HG03571 (cell line): ENCODE measurements at regions not wholly inside any gene's neighbourhood (a gene's known extent, or its start where the extent isn't known, plus 50 kb on each side); places are given as distances from the start of the nearest gene placed in this dataset.
"Not testable (repeated sequence)": the region's sequence is repeated elsewhere in the genome, so short reads cannot be mapped to it uniquely, and the experiment has no call there.

ENCODE experiments used
- ATAC-seq: cut with Tn5 transposase; IDR thresholded peaks from one replicate; pipeline ENCODE4 v1.9.1; 2021; ENCODE audit not compliant: unreplicated experiment

DNA sequence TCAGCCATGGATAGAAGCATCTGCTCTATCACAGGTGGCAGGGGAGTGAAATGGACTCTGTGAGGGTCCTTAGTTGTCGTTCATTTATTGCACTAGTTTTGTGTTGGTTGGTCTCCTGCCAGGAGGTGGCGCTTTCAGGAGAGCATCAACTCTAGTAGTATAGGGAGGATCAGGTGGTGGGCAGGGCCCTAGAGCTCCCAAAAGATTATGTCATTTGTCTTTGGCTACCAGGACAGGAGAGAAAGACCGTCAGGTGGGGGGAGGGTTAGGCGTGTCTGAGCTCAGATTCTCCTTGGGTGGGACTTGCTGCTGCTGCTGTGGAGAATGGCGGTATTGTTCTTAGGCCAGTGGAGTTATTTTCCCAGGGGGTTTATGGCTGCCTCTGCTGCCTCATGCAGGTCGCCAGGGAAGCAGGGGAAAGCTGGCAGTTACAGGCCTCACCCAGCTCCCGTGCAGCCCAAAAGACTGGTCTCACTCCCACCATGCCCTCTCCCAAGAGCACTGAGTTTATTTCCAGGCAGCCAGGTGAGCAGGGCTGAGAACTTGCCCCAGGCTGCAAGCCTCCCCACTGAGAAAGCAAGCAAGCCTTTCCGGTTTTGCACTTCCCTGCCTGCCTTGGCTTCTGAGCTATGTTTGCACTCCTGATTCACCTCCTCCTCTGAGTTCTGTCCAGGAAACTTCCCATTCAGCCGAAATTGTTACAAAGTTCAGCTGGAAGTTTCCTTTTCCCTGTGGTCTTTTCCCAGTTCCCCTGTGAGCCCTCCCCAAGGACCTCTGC lies 317.3 kb downstream of the TAF11L14 start:
- ATAC-seq: no peak

- ATAC-seq: no peak
These were observed 318.0 kb downstream of the TAF11L14 start for GRCh38 chr5:17952231-17952630.

DNA sequence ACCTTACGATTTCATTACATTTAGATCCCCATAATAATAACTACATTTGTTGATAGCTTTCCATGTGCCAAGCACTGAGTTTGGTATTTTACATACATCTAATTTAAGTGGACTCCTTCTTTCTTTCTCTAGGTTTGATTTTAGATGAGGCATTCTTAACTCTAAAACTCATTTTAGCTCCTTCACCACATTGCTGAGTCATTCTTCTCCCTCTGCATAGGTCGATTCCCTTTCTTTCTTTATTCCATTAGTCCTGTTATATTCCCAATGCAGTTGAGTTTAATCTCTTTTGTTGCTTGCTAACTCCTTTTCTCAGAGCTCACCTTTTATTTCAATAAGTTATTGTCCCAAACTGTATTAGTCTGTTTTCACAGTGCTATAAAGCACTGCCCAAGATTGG lies 329.8 kb downstream of the TAF11L14 start:
- ATAC-seq: no peak

DNA sequence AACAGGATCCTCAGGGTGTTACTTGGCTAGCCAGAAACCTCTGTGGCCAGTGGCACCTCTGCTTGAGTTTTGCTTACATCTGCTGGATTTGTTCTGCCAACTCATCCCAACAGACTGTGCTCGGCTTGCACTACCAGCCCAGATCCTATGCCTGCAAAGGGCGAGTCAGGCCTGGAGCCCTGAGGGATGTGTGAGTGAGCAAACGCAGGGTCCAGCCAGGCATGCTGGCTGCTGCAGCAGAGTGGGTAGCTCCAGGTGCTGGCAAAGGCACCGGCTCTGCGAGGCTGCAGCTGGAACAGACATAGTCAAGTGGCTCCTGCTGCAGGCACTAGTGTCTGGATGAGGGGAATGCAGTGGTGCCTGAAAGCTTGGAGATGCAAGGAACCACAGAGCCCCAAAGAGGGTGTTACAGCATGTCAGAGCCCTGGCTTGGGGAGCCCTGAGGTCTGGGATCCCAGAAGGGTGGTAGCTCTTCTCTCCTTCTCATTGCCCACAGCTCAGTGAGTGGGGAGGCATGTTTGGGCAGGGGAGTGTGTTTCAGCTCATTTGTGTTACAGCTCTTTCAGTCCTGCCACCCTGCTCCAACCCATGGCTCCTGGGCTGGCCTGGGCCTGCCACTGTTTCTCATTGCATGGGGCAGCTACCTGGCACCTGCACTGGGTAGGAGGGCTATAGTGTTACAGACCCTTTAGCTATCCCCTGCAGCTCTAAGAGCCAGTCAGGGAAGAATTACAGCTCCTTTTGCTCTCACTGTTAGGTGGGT lies 332.6 kb downstream of the TAF11L14 start:
- ATAC-seq: no peak

DNA sequence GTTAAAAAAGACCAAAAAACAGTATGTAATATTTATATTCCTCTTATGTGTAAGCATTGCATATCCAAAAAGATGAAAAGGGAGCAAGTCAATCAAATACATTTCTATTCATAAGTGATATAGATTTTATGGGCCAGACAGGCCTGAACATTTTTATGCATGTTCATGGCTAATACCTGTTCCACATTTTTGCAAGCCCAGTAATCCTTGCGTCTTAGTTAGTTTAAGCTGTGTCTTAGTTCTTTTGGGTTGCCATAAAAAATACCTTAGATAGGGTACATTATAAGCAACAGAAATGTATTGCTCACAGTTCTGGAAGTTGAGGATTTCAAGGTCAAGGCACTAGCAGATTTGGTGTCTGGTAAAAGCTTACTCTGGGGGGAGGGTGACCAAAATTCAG lies 342.1 kb downstream of the TAF11L14 start:
- ATAC-seq: no peak

DNA sequence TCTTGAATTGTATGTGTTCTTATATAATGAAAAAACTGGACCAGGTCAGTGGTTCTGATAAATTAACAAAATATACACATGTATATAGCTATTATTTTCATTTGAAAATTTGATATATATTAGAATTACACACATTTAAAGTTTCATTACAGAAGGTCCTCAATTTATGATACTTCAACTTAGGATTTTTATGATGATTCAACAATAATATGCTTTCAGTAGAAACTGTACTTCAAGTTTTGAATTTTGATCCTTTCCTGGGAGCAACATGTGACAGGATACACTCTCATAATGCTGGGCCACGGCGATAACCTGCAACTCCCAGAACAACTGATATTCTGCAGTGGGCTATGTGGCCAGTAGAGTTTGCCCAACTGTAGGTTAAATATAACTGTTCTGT lies 344.7 kb downstream of the TAF11L14 start:
- ATAC-seq: no peak

DNA sequence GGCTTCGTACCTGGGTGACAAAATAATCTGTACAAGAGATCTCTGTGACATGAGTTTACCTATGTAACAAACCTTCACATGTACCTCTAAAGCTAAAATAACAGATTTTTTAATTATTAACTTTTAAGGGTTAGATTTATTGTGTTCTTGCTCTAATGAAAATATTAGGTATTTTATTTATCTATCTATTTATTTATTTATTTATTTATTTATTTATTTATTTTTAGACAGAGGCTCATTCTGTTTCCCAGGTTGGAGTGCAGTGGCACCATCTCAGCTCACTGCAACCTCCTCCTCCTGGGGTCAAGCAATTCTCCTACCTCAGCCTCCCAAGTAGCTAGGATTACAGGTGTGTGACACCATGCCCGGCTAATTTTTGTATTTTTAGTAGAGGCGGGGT lies 348.4 kb downstream of the TAF11L14 start:
- ATAC-seq: not testable (repeated sequence)

DNA sequence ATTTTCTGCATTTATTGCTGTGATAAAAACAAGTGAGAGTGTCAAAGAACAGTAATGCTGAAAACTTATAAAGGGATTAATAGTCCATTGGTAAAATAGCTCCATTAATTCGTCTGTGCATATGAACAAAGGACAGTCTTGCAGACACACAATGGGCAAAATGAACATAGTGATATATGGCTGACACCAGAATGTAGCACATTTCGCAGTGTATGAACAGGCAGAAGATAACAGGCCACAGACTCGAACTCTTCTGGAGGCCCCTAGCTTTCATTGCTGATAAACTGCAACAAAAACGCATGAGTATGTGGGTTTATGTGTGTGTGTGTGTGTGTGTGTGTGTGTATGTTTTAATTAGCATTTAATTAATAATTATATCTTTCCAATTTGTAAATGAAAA lies 354.8 kb downstream of the TAF11L14 start:
- ATAC-seq: no peak

- no peak for ATAC-seq
These were observed 355.6 kb downstream of the TAF11L14 start for GRCh38 chr5:17989567-17990563.

DNA sequence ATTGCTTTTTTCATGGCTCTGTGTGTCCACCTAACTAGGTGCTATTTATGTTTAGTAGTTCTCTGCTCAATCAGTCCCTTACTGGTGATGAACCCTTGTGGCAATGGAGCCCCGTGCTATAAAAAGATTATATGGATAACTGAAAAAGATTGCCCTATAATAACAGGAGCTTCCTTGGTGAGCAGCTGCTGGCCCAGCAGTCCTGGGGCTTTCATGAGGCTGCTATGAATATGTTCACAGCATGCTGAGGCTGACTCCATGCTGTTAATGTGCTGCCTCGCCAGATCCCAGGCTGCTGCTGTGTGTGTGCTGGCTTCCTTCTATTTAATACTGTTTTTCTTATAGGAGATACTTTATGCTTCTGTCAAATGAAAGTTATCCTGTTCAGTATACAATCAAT lies 357.5 kb downstream of the TAF11L14 start:
- no peak for ATAC-seq

GRCh38 chr5:17992291-17992690 lies 358.0 kb downstream of the TAF11L14 start:
- no peak for ATAC-seq

DNA sequence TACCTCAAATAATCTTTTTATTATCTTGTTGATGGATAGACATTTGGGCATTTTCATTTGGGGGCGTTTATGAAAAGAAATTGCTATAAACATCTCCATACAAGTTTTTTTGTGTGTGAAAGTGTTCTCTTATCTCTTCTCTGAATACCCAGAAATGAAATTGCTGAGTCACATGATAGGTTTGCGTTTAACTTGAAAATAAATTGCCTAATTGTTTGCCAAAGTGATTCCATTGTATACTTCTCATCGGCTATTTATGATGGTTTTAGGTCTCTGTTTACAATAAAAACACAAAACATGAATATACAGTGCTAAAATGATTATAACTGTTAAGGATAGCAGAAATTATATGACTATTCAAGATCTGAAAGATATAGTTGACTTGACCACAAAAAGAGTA lies 361.7 kb downstream of the TAF11L14 start:
- no peak for ATAC-seq

DNA sequence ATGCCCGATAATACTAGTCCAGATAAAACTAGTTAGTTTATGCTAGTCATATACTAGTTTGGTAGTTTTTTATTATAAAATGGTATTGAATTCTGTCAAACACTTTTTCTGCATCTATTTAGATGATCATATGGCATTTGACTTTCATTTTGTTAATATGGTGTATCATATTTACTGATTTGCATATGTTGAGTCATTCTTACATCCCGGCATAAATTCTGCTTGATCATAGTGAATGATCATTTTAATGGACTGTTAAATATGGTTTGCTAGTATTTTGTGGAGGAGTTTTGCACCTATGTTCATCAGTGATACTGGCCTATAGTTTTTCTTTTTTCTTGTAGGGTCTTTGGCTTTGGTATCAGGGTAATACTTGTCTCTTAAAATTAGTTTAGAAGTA lies 365.6 kb downstream of the TAF11L14 start:
- ATAC-seq: no peak

DNA sequence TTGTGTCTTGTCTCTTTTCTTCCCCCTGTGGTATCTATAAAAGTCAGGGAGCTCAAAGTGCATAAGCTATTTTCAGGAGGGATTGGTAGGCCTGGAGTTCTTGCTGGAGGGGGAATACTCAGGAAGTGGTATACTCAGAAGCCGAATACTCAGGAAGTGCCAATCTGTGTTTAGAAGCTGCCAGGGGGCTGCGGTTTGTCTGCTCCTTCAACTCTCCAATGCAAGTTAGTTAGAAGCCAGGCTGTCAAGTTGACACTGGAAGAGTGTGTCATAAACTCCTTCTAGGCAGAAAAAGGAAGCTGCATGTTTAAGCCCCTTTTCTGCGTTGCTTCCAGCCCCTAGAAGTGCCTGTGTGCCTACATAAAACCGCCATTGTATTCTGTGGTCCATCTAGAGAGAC lies 366.5 kb downstream of the TAF11L14 start:
- ATAC-seq: no peak

GRCh38 chr5:18003312-18003711 lies 369.1 kb downstream of the TAF11L14 start:
- no peak for ATAC-seq

GRCh38 chr5:18003784-18004183 lies 369.5 kb downstream of the TAF11L14 start:
- ATAC-seq: no peak

DNA sequence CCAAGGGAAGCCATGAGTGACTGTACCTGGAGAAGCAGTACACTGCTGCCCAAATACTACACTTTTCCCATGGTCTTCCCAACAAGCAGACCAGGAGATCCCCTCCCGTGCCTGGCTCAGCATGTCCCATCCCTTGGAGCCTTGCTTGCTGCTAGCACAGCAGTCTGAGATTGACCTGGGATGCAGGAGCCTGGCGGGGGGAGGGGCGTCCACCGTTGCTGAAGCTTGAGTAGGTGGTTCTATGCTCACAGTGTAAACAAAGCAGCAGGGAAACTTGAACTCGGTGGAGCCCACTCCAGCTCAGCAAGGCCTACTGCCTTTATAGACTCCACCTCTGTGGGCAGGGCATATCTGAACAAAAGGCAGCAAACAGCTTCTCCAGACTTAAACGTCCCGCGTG lies 372.0 kb downstream of the TAF11L14 start:
- not testable (repeated sequence) for ATAC-seq

- no peak for ATAC-seq
These were observed 374.7 kb downstream of the TAF11L14 start for GRCh38 chr5:18008940-18009339.

DNA sequence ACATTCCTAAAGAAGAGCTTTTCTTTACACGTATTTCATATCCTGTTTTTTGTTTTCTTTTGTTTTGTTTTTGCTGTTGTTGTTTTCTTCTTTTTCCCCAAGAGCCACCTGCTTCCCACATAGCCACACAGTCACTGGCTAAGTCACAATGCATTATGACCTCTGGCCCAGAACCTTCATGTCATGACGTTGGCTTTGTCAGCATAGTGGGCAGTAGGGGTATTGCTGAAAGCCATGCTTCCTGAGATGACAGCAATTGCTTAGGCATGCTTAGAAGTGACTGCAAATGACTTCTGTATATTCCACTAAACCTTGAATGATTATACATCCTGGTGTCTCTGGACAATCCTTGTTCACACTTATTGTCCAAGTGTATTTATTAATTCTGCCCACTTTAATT lies 375.8 kb downstream of the TAF11L14 start:
- no peak for ATAC-seq

- ATAC-seq: no peak
These were observed 384.2 kb downstream of the TAF11L14 start for GRCh38 chr5:18018472-18018871.

DNA sequence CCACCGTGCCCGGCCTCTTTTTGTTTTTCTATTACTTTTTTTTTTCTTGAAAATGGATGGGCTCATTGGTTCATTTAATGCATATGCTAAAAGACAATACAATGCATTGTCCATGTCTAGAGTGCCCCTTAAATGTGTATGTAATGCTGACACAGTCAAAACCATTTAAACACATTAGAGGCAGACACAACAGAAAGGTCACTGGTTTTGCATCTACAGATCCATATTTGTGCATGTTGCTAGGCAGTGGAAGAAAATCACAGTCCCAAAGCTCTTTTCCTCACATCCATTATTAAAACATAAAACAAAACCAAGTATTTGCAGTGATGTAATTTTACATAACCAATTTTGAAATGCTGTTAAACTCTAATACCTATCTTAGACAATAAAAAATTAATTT lies 389.0 kb downstream of the TAF11L14 start:
- no peak for ATAC-seq
